HG03039 (cell line): ENCODE measurements at regions not wholly inside any gene's neighbourhood (a gene's known extent, or its start where the extent isn't known, plus 50 kb on each side); places are given as distances from the start of the nearest gene placed in this dataset.
A peak's percentile ranks its signal among the peaks of the same experiment; 100 is the strongest.

Source experiments
- ATAC-seq: cut with Tn5 transposase; IDR thresholded peaks from one replicate; pipeline ENCODE4 v1.9.1; 2021; ENCODE audit warnings: mild to moderate bottlenecking, moderate library complexity; ENCODE audit not compliant: unreplicated experiment

- no peak for ATAC-seq
These were observed 125.7 kb upstream of the RIPOR2 start for GRCh38 chr6:25061289-25061936.

GRCh38 chr6:25062070-25062811, 126.5 kb upstream of the RIPOR2 start:
- no peak for ATAC-seq

DNA sequence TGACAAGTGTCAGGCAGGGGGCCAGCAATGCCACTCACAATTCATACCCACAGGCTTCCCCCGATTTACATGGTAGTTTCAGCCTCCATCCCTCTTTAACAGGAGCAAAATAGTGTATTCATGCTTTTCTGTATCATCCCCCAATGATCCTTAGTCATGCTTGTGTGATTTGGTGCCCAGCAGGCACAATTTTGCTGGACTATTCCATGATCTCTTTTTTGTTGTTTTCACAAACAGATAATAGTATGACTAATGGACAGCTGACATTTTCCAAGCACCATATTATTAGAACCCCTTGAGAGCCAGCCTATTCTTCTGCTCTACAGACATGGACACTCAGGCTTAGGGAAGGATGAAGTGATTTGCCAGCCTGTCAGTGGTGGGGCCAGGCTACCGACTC, 128.2 kb upstream of the RIPOR2 start:
- ATAC-seq = no peak

DNA sequence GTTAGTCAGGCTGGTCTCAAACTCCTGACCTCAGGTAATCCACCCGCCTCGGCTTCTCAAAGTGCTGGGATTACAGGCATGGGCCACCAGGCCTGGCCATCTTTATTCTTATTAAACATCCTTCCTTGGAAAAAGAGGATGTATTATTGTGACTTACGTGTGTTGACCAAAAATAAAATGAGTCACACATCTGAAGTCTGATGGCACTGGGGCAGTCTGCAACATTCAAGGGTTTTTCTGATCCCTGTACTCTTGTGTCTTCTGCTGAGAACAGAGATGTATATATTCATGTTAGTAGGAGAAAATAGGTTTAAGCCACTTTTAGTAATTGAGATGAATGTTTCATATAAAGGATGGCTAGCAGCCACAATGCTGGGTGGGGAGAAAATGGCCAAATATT, 129.9 kb upstream of the RIPOR2 start:
- ATAC-seq = no peak

DNA sequence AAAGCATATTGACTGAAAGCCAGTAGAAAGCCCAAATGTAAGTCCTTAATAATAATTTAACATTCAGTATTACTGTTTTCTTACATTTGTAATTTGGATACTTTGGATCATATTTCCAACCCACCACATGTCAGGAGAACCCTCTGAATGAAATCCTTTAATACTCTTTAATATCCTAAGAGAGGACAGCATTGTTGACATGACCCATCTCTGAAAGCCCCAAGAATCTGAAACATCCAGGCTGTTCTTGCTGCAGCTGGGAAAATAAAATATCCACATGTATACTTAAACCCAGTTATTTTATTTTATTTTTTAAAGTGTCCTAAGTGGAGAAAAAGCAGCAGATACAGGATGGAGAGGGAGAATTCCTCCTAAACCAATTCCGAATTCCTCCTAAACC, 130.8 kb upstream of the RIPOR2 start:
- ATAC-seq = no peak

DNA sequence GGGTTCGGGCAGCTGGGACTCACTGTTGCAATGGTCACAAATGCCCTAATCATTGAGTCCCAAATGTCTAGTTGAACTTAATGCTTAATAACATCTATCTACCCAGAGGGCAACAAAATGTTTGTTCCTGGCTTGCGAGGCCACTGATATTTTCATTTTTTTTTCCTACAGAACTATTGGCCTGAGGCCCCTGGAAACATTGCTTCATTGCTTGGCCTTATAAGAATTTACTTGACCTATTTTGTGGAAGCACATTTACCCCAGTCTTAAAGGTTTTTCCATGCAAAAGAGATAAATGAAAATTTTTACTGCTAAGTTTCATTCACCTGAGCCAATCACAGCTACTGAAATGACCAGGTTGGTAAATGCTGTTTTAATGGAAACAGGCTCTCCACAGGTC, 133.1 kb upstream of the RIPOR2 start:
- ATAC-seq = no peak

- no peak for ATAC-seq
These were observed 135.0 kb upstream of the RIPOR2 start for GRCh38 chr6:25070547-25071366.

DNA sequence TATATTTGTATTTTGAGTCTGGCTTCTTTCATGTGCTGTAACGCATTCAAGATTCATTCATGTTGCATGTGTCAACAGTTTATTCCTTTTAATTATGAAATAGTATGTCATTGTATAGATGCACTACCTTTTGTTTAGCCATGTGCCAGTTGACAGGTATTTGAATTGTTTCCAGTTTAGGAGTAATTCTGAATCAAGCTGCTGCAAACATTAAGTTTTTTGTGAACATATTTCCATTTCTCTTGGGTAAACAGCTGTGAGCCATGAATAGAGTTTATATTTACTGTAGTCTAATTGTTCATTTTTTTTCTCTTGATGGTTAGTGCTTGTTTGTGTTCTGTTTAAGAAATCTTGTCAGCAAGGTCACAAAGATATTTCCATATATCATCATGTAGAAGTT, 142.4 kb upstream of the RIPOR2 start:
- ATAC-seq = no peak

GRCh38 chr6:25083784-25084507, 148.2 kb upstream of the RIPOR2 start:
- ATAC-seq = no peak

GRCh38 chr6:25084508-25084833, 148.7 kb upstream of the RIPOR2 start:
- ATAC-seq = no peak

- no peak for ATAC-seq
These were observed 150.0 kb upstream of the RIPOR2 start for GRCh38 chr6:25085756-25086155.

DNA sequence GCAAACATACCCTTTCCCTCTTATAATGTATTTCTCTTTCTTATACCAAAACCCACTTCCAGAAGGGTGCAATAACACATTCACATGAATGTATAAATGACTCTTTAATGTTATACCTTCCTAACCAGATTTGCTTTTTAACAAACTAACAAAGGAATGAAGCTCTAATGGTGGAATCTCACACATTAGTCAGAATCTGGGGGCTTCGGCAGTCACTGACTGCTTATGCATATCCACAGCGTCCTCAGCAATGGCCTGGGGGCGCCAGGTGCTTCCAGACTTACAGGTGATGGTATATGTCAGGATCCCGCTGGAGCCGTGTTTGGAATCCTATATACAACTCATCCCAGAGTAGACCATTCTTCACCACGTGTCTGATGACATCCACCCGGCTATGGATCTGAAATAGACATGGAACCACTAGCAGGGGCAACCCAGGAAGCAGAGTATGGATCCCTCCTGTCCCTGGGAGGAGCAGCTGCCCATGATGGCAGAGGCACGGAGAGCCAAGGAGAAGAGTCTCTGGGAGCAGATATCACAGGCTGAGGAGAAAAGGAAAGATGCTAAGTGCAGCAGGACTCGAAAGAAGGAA, 150.8 kb upstream of the RIPOR2 start:
- no peak for ATAC-seq

- no peak for ATAC-seq
These were observed 152.8 kb upstream of the RIPOR2 start for GRCh38 chr6:25088513-25088912.

DNA sequence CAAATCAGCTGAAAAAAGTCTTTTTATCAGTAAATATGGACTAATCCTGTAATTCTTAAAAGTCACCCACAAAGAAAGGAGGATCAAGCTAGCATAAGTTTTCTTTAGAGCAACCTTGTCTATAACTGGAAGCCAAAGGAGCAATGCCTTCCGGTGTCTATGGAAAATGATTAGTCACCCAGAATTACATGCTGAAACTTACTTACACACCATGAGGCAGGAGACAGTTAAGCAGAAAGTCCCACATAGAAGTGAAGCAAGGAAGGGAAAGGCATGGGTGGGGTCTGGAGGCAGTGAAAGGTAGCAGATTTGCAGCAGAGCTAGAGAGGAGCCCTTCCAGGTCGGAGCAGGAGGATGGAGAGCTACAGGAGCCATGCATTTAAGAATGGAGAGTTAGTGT, 153.7 kb upstream of the RIPOR2 start:
- ATAC-seq = no peak

GRCh38 chr6:25094726-25095125, 159.0 kb upstream of the RIPOR2 start:
- no peak for ATAC-seq

DNA sequence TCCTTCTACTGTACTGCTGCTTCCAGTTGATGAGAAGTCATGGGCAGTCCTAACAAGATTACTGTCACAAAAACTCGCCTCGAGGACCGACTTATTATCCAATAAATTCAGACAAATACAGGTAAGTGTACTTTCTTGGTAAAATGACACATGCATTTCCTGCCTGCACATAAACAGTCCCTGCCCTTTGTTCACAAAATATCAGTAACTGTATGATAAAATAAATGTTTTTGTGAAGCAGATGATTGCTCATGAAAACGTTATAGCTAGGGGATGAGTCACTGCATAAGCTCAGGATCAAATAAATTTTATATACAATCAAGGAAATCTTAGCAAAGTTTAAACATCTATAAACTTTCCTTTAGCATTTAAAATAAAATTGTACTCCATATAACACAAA, 164.5 kb upstream of the RIPOR2 start:
- no peak for ATAC-seq

GRCh38 chr6:25103603-25104002, 167.8 kb upstream of the RIPOR2 start:
- ATAC-seq = no peak

DNA sequence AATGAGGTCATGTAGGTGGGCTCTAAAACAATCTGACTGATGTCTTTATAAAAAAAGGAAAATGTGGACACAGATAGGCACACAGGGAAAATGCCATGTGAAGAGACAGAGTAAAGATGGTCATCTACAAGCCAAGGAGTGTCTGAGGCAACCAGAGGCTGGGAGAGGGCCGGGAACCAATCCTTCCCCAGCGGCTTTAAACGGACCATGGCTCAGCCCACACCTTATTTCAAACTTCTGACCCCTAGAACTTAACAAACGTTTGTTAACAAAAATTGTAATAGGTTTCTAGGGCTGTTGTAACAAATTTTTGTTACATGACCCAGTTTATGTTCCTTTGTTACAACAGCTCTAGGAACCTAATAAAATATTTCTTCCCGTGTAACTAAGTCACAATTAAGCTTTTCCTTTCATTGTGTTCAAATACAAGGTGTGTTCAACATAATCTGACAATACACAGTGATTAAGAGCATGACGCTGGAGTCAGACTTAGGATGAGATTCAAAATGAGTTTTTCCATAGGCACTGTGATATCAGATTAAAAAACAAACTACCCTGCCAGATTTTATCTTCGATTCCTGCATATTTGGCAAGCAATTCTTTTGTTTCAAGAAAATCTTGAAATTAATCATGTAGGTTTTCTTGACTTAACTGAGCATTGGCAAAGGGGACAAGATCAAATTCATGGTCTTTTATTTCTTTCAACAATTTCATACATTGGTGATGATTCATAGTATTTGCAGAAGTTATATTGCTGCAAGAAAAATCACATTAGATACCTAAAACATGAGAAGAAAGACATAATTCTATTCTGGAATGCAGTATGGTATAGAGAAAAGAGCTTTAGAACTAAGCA, 169.5 kb upstream of the RIPOR2 start:
- no peak for ATAC-seq

DNA sequence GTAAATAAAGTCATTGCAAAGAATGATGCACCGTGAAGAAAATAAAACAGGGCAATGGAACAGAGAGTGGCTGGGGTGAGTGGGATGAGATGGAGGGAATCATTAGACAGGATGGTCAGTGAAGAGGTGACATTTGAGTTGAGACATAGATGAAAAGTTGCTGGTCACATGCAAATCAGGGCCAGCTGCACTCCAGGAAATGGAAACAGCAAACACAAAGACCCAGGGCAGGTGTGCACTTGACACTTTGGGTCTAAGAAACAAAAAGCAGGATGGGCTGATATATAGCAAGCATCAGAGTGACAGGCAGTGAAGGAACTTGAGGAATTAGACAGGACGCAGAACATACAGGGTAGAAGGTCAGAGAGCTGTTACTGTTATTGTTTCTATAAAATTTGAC, 171.5 kb upstream of the RIPOR2 start:
- ATAC-seq = peak; percentile 59

GRCh38 chr6:25111782-25112181, 167.4 kb upstream of the CARMIL1 start:
- ATAC-seq = no peak
